ENCODE measurements at regions not wholly inside any gene's neighbourhood (a gene's known extent, or its start where the extent isn't known, plus 50 kb on each side); places are given as distances from the start of the nearest gene placed in this dataset.

DNA sequence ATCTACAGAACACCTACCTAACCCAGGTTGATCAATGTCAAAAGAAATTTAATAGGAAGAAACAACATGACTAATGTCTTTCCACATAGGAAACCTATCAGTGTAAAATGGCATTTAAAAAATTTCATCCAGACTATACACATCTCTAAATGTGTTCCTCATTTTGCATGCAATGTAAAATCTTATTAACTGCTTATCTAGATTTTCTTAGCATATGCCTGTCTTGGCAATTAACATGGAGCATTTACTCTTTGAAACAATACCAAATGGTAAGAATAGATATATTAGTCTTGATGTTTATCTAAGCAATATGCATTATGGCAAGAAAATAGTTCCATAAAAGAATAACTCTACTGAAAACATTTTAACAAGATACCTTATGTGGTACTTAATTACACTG, 199.8 kb downstream of the TRAM1L1 start:
- TF ChIP-seq POLR2A (IDR thresholded peaks at IDR 0.05) (no peak), EP300 (IDR thresholded peaks at IDR 0.05) (no peak)
- TF ChIP-seq, protein P1, sequence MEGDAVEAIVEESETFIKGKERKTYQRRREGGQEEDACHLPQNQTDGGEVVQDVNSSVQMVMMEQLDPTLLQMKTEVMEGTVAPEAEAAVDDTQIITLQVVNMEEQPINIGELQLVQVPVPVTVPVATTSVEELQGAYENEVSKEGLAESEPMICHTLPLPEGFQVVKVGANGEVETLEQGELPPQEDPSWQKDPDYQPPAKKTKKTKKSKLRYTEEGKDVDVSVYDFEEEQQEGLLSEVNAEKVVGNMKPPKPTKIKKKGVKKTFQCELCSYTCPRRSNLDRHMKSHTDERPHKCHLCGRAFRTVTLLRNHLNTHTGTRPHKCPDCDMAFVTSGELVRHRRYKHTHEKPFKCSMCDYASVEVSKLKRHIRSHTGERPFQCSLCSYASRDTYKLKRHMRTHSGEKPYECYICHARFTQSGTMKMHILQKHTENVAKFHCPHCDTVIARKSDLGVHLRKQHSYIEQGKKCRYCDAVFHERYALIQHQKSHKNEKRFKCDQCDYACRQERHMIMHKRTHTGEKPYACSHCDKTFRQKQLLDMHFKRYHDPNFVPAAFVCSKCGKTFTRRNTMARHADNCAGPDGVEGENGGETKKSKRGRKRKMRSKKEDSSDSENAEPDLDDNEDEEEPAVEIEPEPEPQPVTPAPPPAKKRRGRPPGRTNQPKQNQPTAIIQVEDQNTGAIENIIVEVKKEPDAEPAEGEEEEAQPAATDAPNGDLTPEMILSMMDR (IDR thresholded peaks at IDR 0.05): no peak

Data from tibial nerve (tissue), 4 donors.